Stimulated activated naive CD4-positive, alpha-beta T cell treated with Interleukin-2 at 50 U/mL for 16 hours (primary cell): ENCODE measurements at regions not wholly inside any gene's neighbourhood (a gene's known extent, or its start where the extent isn't known, plus 50 kb on each side); places are given as distances from the start of the nearest gene placed in this dataset.

Experiments
- DNase-seq: peaks from one replicate; lab custom pipeline; 2025; lab: John Stamatoyannopoulos, UW

- no peak for DNase-seq
These were observed 303.2 kb downstream of the MAF start for GRCh38 chr16:79297296-79297695.

DNA sequence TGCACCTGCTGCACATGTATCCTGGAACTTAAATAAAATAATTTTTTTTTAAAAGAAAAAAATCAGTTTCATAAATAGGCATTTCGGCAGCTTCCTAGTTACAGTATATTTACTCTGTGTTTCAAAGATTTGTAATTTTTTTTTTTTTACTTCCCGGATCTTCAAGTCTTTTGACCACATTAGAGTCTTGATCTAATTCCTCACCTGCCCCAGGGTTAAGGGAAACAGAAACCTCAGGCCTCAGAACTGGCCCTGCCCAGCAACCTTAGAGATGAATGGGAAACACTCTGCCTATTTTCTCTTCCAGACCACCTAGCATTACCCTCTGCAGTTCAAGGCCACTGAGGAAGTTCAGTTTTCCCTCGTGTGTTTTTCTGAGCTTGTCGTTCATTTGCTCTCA is 304.0 kb downstream of the MAF start:
- no peak for DNase-seq

- DNase-seq = no peak
These were observed 304.8 kb downstream of the MAF start for GRCh38 chr16:79295746-79296145.

DNA sequence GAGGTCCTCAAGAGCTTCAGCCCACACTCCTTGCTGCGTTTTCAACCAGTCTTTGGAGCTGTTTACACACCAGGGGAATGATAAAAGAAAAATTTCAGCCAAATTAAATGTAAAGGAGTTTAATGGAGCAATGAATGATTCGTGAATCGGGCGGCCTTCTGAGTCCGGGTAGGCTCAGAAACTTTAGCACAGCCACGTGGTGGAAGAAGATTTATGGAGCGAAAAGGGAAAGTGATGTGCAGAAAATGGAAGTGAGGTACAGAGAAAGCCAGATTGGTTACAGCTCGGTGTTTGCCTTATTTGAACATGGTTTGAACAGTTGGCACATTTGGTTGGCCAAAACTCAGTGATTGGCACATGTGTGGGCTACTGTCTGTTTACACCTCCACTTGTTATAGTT is 305.4 kb downstream of the MAF start:
- no peak for DNase-seq

DNA sequence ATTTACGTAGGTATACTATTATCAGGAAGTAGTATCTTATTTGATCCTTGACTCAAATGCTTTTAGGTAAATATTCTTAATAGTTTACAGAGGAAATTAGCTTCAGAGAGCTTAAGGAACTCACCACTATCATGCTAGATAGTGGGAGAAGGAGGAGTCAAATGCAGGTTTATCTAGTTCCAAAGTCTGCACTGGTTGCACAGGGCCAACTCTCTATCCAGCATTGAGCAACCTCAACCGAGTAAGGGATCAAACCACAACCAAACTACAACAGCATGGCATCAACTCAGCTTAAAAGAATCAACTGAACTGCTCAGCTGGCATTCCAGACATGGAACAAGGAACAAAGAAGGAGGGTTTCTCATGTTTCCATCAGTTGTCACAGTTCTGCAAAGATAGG is 306.0 kb downstream of the MAF start:
- no peak for DNase-seq

GRCh38 chr16:79293836-79294460 is 306.6 kb downstream of the MAF start:
- no peak for DNase-seq

DNA sequence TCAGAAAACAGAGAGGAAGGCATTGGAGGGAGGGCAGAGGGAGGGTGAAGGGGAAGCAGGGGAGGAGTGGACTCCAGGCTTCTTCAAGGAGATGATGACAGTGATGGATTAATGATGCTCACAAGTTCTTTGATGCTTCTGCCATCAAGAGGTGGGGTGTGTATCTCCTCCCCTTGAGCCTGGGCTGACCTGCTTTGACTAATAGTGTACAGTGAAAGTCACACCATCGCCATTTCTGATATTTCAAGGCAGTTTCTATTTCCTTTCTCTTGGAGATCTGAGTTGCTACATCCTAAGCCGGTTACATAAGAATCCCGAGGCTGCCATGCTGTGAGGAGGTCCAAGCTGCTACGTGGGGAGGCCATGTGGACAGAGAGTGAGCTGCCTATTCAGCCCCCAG is 312.5 kb downstream of the MAF start:
- DNase-seq = no peak

DNA sequence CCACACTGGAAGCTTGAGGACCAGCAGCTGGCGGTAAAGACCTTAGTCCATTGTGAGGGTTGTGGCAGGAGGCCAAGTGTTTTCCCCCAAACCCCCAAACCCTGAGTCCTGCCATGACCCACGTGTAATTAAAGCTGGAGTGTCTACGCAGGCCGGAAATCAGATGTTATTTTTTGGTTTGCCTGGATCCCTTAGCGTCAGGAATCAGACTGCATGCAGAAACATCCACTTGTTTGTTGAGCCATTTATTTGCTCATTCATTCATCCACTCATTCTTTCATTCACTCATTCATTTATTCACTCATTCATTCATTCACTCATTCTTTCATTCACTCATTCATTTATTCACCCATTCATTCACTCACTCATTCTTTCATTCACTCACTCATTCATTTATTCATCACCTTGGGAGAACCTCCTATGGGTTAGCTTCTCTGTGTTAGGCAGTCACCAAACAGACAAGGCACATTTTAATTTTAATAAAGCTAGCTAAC is 313.1 kb downstream of the MAF start:
- DNase-seq = no peak

- peak; percentile 26 for DNase-seq
These were observed 313.7 kb downstream of the MAF start for GRCh38 chr16:79286646-79287423.

DNA sequence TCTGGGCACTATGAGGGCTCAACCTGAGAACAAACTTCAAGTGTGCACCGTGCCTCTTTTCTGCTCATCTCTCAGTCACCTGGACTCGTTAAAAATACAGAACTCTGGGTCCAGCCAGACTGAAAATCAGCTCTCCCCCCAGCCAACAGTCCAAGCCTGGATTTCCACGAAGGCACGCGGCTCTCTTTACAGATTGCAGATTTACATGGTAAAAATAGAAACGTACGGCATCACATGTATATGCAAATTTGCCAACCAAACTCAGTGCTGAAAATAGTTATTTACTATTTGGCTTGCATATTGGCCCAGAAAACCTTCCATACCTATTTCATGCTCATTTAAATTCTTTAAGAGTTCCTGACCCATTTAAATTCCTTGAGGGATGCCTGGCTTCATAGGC is 315.8 kb downstream of the MAF start:
- no peak for DNase-seq

DNA sequence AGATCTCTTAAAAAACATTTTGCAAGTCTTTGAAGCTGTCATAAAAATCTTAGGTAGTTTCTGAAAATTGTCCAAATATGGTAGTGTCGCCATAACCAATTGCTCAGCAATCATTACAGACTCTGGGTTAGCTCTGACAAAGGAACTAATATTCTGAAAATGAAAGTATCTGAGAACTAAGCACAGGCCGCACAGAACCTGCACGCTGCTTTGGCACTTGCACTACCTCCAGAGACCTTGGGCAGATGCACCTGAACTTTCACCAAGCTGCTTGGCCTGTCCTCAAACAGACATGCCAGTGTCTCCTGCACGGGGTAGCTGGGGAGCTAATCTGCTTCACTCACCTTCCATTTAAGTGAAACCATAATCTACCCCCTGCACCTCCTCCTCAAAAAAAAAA is 317.0 kb downstream of the MAF start:
- peak; percentile 23 for DNase-seq

- no peak for DNase-seq
These were observed 317.7 kb downstream of the MAF start for GRCh38 chr16:79282806-79283205.

DNA sequence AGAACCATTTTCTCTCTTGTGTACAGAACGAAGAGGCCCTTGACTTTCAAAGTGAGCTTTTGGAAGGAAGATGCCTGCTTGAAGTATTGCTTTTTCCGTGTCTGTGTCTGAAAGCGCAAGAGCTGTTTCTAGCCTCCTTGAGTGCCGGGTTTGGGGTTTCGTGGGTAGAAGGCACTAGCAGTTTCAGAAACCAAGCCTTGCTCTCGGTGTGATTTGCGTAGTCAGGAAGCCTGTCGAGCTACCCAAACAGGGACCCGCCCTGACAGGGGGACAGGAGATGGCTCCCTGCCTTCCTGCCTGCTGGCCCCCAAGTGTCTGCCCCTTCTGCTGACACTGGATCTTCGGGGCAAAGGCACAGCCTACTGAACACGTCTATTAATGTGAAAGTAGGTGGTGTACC is 322.0 kb downstream of the MAF start:
- DNase-seq = peak; percentile 70

- no peak for DNase-seq
These were observed 324.0 kb downstream of the MAF start for GRCh38 chr16:79276501-79276900.

DNA sequence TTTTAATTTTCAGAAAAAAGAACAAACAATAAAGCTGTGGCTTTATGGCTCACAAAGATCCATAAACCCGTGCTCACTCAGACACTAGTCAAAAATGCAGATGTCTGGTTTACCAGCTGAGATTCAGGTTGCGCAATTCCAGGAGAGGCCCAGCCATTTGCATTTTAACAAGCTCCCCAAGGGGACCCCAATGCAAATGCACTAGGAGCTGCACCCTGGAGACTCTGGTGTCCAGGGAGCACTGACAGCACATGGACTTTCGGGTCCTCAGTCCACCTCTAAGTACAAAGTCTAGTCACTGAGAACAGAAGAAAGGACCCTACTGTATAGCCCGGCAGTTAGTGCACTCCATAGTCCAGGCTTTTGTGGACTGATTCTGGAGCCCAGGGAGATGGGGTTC is 326.3 kb downstream of the MAF start:
- DNase-seq = no peak

DNA sequence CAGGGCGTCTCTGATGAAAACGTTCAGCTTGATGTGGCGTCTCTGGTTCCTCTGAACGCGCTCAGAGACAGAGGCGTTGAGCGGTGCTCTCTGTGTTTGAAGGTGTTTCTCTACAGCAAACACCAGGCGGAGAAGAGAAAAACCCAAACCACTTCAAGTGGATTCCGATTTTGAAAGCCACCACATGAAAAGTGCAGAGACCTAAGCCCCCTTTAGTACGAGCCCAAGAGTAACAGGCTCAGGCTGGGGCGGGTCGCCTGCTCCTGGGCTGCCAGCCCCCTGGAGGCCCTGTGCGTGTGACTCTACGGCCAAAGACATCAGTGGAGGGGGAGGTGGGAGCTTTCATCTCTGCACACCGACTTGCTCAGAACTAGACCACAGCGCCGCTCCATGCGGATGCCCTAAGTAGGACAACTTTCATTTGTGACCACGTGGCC is 328.4 kb downstream of the MAF start:
- DNase-seq = peak; percentile 79

- no peak for DNase-seq
These were observed 329.0 kb downstream of the MAF start for GRCh38 chr16:79271583-79271982.

DNA sequence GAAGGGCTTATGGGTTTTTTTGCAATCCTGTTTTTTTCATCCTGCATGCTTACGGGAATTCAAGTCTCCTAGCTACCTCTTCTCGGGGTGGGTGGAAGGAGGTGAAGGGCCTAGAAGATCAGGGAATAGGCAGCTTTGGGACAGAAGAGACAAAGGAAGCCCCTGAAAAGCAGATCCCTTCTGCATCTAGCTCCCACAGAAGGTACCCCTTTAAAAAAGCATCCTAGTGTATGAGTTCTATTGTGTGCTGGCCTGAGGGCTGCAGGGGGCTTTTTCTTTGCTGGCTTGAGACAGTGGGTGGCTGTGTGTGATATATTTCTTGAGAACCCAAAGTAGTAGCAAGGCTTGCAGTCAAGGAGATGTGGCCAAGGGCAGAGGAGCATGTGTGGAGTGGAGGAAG is 330.5 kb downstream of the MAF start:
- no peak for DNase-seq

DNA sequence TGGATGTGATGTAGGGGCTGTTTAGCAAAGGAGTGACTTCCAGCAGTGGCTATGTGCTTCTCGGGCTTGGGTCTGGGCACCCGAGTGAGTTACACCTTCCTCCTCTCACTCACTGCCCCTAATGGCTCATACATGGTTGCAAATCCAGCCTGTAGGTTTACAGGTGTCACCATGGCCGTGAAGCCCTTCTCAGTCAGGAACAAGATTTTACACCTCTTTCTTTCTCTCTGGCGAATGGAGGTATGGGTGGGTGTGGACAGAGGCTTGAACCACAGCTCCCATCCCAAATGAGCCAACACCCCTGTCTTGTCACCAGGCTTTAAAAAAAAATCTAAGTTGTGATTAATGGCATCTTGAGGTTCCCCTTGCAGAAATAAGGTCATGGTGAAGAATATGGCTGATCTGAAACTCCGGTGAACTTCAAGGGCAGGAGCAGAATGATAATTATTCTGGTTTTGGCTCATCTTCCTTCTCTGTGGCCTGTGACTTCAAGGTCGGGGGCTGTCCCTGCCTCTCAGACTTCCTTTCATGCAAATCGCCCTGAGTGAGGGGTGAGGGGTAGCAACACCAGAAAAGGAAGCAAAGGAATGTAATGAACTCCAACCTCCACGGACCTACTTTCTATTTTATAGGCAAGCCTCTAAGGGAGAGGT is 331.2 kb downstream of the MAF start:
- peak; percentile 74 for DNase-seq

GRCh38 chr16:79267781-79268180 is 332.8 kb downstream of the MAF start:
- DNase-seq = peak; percentile 49

- DNase-seq = no peak
These were observed 333.4 kb downstream of the MAF start for GRCh38 chr16:79267146-79267545.

DNA sequence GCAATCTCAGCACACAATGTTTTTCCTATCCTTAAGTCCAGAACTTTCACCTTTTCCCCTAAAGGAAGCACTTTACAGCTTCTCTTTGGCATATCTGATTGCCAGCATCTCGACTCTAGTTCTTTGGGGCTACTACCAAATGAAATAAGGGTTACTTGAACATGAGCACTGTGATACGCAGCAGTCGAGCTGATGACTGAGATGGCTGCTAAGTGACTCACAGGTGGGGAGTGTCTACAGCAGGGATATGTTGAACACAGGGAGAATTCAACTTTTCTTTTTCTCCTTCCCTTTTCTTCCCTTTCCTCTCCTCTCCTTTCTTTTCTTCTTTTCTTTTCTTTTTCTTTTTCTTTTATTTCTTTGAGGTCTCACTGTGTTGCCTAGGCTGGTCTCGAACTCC is 334.8 kb downstream of the MAF start:
- no peak for DNase-seq

GRCh38 chr16:79265196-79265595 is 335.3 kb downstream of the MAF start:
- DNase-seq = no peak
